ENCODE measurements at regions not wholly inside any gene's neighbourhood (a gene's known extent, or its start where the extent isn't known, plus 50 kb on each side); places are given as distances from the start of the nearest gene placed in this dataset.

DNA sequence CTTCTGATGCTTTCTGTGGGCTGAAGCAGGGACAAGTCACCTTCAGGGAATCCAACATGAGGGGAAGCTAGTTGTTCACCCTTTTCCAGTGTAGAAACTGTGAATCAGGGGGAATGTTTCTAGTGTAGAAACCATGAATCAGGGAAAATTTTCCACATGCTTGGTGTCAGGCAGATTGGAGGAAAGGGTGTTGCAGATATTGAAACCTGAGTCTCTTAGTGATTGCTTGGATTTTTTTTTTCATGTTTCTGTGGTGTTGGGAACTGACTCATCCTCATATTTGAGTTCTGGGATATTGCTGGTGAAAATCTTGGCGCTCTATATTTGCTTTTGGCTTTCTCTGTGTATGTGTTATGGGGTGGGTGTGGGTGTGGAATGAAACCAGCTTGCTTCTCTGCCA lies 144.5 kb upstream of the FBXO33 start:
- no peak overlapping the region for H3K27ac ChIP-seq
- TF ChIP-seq ZFX (IDR thresholded peaks at IDR 0.05; ENCODE audit: borderline replicate concordance) = no peak
- TF ChIP-seq, protein P1, sequence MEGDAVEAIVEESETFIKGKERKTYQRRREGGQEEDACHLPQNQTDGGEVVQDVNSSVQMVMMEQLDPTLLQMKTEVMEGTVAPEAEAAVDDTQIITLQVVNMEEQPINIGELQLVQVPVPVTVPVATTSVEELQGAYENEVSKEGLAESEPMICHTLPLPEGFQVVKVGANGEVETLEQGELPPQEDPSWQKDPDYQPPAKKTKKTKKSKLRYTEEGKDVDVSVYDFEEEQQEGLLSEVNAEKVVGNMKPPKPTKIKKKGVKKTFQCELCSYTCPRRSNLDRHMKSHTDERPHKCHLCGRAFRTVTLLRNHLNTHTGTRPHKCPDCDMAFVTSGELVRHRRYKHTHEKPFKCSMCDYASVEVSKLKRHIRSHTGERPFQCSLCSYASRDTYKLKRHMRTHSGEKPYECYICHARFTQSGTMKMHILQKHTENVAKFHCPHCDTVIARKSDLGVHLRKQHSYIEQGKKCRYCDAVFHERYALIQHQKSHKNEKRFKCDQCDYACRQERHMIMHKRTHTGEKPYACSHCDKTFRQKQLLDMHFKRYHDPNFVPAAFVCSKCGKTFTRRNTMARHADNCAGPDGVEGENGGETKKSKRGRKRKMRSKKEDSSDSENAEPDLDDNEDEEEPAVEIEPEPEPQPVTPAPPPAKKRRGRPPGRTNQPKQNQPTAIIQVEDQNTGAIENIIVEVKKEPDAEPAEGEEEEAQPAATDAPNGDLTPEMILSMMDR (IDR thresholded peaks at IDR 0.05) = no peak

DNA sequence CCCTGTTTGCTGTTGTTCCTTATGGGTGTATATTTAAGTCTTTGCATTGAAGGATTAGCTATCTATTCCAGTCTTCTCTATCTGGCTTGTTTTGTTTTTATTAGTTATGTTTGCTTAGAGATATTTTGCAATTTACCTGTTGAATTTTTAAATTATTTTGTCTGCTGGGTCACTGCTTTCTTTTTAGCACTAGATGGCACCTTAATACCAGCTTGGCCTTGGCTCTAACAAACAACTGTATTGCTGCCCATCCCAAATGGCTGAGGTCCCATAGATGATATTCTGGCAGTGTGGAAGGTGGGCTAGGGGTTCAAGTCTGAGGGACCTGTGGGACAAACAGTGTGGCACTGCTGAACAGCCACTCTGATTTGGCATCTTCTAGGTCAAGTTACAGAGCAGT lies 144.0 kb upstream of the FBXO33 start:
- TF ChIP-seq ZFX (IDR thresholded peaks at IDR 0.05; ENCODE audit: borderline replicate concordance) = no peak
- TF ChIP-seq, protein P1 (IDR thresholded peaks at IDR 0.05) = no peak
- no peak overlapping the region for H3K27ac ChIP-seq

DNA sequence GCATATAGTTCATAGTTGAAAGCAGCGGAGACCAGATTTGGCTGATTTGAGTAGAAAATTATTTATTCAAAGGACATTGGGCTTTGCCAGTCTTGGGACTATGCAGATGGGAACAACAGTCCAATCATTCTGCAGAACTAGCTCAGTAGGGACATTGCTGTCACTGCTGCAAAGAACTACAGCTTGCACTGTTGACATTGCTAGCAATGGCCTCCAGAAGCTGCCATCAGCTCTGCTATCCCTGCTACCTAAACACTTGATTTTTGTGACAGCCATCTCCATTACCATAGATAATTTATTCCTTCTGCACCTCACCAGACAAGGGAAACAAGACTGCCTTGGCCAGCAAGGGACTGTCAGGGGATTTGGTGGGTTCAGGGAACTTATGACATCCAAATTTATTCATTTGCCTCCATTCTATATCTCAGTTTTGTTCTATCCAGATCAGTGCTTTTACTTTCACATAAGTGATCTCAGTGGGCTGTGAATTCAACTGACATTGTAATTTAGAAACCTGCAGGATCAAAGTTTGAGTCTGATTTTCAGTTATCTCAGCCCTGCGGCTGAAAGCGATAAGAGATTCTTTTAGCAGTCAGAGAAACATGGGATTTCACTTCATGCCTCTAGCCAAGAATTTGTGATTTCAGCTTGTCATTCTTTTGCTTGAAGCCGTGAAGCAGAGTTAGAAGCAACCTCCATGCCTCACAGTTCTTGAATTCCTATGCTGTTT lies 136.7 kb upstream of the FBXO33 start:
- TF ChIP-seq ZFX (IDR thresholded peaks at IDR 0.05; ENCODE audit: borderline replicate concordance) = no peak
- TF ChIP-seq, protein P1 (IDR thresholded peaks at IDR 0.05) = no peak
- H3K27ac ChIP-seq = no peak overlapping the region

DNA sequence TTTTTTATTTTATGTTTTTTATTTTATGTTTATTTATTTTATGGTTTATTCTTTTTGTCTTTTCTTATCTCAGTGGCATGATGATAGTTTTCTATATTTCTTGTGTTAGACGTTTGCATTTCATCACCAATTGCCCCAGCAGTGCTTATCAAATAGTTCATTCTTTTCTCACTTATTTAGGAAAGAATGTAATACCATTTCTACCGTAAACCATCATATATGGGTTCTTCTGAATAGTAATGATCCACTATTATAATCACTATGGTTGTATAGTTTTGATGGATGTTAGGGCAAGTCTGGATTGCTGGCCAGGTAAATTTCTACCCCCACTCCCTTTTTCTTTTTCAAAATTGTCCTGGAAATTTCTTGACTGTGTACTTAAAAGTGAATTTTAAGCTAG lies 134.6 kb upstream of the FBXO33 start:
- TF ChIP-seq ZFX (IDR thresholded peaks at IDR 0.05; ENCODE audit: borderline replicate concordance) = no peak
- TF ChIP-seq, protein P1 (IDR thresholded peaks at IDR 0.05) = no peak
- no peak overlapping the region for H3K27ac ChIP-seq

- TF ChIP-seq, protein P1 (IDR thresholded peaks at IDR 0.05) = no peak
- TF ChIP-seq ZFX (IDR thresholded peaks at IDR 0.05; ENCODE audit: borderline replicate concordance) = no peak
Measured at GRCh38 chr14:39563361-39563760, 131.1 kb upstream of the FBXO33 start.

GRCh38 chr14:39562175-39562574 lies 129.9 kb upstream of the FBXO33 start:
- TF ChIP-seq ZFX (IDR thresholded peaks at IDR 0.05; ENCODE audit: borderline replicate concordance) = no peak
- TF ChIP-seq, protein P1 (IDR thresholded peaks at IDR 0.05) = no peak
- H3K27ac ChIP-seq = no peak overlapping the region

More at GRCh38 chr14:39563361-39563760, 131.1 kb upstream of the FBXO33 start:
- no peak overlapping the region for H3K27ac ChIP-seq

DNA sequence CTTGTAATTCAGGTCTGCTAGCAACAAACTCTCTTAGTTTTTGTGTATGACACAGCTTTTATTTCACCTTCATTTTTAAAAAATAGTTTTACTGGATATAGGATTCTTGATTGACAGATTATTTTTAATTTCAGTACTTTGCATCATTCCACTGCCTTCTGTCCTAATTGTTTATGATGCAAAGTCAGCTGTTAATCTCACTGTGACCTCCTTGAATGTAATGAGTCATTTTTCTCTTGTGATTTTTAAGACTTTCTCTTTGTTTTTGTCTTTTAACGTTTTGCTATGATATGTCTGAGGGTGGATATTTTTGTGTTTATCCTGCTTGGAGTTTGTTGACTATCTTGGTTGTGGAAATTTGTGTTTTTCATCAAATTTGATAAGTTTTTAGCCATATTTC lies 126.3 kb upstream of the FBXO33 start:
- TF ChIP-seq ZFX (IDR thresholded peaks at IDR 0.05; ENCODE audit: borderline replicate concordance) = no peak
- TF ChIP-seq, protein P1 (IDR thresholded peaks at IDR 0.05) = no peak
- H3K27ac ChIP-seq = no peak overlapping the region

Data from 22Rv1 (cell line).